HG02981 (cell line): ENCODE measurements at regions not wholly inside any gene's neighbourhood (a gene's known extent, or its start where the extent isn't known, plus 50 kb on each side); places are given as distances from the start of the nearest gene placed in this dataset.
"Not testable (repeated sequence)": the region's sequence is repeated elsewhere in the genome, so short reads cannot be mapped to it uniquely, and the experiment has no call there.

Source experiments
- ATAC-seq: cut with Tn5 transposase; IDR thresholded peaks from one replicate; pipeline ENCODE4 v1.9.1; 2021; ENCODE audit warnings: mild to moderate bottlenecking, moderate library complexity; ENCODE audit not compliant: unreplicated experiment

- no peak for ATAC-seq
These were observed 154.4 kb upstream of the PREP start for GRCh38 chr6:105557291-105557690.

- no peak for ATAC-seq
These were observed 150.3 kb upstream of the PREP start for GRCh38 chr6:105553171-105553570.

- ATAC-seq = no peak
These were observed 148.2 kb upstream of the PREP start for GRCh38 chr6:105550955-105551620.

GRCh38 chr6:105546754-105547153, 143.9 kb upstream of the PREP start:
- no peak for ATAC-seq

- ATAC-seq = no peak
These were observed 143.3 kb upstream of the PREP start for GRCh38 chr6:105545947-105546731.

GRCh38 chr6:105545228-105545920, 142.5 kb upstream of the PREP start:
- ATAC-seq = no peak

- no peak for ATAC-seq
These were observed 137.0 kb upstream of the PREP start for GRCh38 chr6:105539911-105540310.

- no peak for ATAC-seq
These were observed 135.2 kb upstream of the PREP start for GRCh38 chr6:105537981-105538578.

- ATAC-seq = no peak
These were observed 134.1 kb upstream of the PREP start for GRCh38 chr6:105536961-105537360.

- no peak for ATAC-seq
These were observed 130.4 kb upstream of the PREP start for GRCh38 chr6:105533301-105533700.

GRCh38 chr6:105526225-105526872, 123.5 kb upstream of the PREP start:
- no peak for ATAC-seq

GRCh38 chr6:105522626-105523322, 119.9 kb upstream of the PREP start:
- no peak for ATAC-seq

- ATAC-seq = no peak
These were observed 117.1 kb upstream of the PREP start for GRCh38 chr6:105519954-105520353.

- ATAC-seq = not testable (repeated sequence)
These were observed 116.1 kb upstream of the PREP start for GRCh38 chr6:105518993-105519392.

- no peak for ATAC-seq
These were observed 112.2 kb upstream of the PREP start for GRCh38 chr6:105515054-105515453.

- ATAC-seq = no peak
These were observed 111.4 kb upstream of the PREP start for GRCh38 chr6:105514306-105514705.

- no peak for ATAC-seq
These were observed 108.8 kb upstream of the PREP start for GRCh38 chr6:105511639-105512038.

- ATAC-seq = no peak
These were observed 107.9 kb upstream of the PREP start for GRCh38 chr6:105510746-105511145.

GRCh38 chr6:105509506-105510331, 106.8 kb upstream of the PREP start:
- no peak for ATAC-seq
